ENCODE measurements at regions not wholly inside any gene's neighbourhood (a gene's known extent, or its start where the extent isn't known, plus 50 kb on each side); places are given as distances from the start of the nearest gene placed in this dataset.
A peak's percentile ranks its signal among the peaks of the same experiment; 100 is the strongest.

DNA sequence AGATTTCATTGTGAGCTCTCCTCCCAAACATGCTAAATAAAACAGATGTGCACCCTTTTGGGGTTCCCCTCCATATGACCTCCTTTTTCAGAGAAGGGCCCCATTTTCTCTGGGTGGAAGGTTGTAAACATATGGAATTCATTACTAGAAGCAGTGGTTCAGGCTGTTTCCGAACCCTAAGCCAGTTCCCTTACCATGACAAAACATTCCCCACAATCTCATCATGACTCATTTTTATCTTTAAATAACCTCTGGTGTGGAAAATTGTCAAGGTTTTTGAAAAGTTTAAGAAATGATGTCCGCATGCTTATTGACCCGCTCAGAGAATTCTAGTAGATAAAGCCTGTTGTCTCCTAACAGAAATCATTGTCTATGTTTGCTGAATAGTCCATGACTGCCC, 127.3 kb upstream of the PIK3R1 start:
- TF ChIP-seq GATA2 (IDR thresholded peaks at IDR 0.05; ENCODE audit: low read depth, low read length) (no peak), GATA3 (IDR thresholded peaks at IDR 0.05; ENCODE audit: low read depth, low read length) (no peak)

DNA sequence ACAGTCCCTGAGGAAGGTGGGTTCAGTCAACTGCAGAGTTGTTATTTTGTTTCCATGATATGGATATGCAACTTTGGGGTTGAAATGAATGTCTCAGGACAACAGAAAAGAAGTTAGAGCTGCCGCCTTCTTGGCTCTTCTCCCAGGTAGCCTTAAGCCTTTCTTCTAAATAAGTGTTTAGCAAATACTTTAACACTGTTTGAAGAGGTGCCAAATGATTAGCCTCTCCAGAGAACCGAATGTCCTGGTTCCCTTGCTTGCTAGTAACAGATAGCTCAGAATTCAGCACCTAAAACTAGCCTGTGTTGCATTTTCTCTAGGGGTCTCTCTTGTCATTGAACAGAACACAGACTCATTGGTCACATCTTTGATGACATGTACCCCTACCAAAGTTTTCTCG, 127.7 kb upstream of the PIK3R1 start:
- TF ChIP-seq GATA2 (IDR thresholded peaks at IDR 0.05; ENCODE audit: low read depth, low read length): no peak

DNA sequence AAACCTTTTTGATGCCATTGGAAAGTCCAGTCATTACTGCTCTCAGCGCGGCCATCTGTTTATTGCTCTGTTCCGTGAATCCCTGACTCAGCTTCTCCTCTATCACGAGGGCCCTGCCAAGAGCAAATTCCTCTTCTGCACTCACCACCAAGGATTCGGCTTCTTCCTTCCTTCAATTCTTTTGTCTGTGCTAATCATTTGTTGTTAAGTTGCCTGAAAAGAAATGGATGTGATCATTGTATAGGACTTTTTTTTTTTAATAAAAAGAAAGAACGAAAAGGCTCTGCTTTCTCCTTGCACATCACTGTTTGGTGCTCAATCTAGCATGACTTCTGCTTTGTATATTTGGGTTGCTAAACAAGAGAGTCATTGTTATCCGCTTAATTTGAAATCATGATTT, 128.7 kb upstream of the PIK3R1 start:
- TF ChIP-seq GATA3 (IDR thresholded peaks at IDR 0.05; ENCODE audit: low read depth, low read length) (no peak), GATA2 (IDR thresholded peaks at IDR 0.05; ENCODE audit: low read depth, low read length) (no peak)

DNA sequence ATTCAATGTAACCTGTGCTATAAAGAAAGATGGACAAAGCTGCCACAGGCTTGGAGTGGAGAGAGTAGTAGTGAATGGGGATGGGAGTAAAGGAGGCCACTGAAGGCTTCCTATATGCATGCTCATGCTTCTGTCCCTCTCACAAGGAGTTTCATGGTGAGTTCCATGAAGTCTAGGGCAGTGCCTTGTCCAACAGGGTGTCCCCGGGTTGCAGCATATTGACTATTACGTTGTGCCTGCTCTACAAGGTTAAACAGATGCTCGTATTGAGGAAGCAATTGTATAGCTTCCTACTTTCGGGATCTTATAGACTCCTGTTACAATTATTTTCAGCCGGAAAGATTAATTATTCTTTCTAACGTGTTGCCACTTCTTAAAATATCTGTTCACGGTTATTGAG, 129.1 kb upstream of the PIK3R1 start:
- TF ChIP-seq GATA2 (IDR thresholded peaks at IDR 0.05; ENCODE audit: low read depth, low read length) (no peak), GATA3 (IDR thresholded peaks at IDR 0.05; ENCODE audit: low read depth, low read length) (no peak)

DNA sequence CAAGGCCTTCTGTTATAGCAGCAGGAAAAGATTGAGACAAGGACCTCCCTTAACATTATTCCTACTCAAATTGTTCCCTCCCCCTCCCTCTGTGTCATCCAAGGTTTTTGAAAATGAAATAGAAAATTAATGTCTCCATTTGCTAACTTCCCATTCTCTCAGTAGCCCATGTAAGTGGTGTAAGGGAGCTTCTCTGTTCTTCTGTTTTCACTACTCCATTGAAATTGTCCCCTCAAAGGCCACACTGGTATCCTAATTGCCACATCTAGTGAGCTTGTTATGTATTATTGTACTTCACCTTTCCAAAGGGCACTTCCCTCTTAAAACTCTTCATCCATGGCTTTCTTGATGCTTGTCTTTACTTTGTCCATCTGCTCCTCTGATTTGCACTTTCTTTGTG, 131.2 kb upstream of the PIK3R1 start:
- no peak for TF ChIP-seq GATA2 (IDR thresholded peaks at IDR 0.05; ENCODE audit: low read depth, low read length)
- no peak for TF ChIP-seq GATA3 (IDR thresholded peaks at IDR 0.05; ENCODE audit: low read depth, low read length)

DNA sequence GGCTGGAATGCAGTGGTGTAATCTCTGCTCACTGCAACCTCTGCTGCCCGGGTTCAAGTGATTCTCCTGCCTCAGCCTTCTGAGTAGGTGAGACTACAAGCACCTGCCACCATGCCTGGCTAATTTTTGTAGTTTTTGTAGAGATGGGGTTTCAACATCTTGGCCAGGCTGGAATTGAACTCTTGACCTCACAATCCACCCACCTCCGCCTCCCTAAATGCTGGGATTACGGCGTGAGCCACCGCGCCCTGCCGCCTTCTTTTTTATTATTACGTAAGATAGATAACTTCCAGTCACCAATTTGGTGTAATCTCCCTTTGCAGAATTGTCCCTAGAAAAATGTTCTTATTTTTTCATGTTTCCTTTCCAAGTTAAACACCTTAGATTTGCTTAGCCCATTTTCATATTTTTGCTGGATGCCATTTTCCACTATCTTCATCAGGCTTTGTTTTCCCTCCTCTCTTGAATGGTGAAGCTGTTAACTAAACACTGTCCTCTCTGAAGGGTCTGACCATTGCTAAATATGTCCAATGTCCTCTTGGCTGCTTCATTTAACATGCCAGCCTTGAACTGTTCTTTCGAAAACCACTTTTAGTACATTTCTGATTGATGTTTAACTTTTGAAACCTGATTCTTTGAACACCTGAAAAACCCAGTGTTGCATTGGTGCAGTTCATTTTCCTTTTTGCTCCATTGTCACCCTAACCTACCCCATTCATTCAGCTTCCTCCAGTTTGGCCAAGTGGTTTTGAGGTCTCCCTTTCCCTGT, 135.1 kb upstream of the PIK3R1 start:
- TF ChIP-seq GATA2 (IDR thresholded peaks at IDR 0.05; ENCODE audit: low read depth, low read length): no peak
- no peak for TF ChIP-seq GATA3 (IDR thresholded peaks at IDR 0.05; ENCODE audit: low read depth, low read length)

DNA sequence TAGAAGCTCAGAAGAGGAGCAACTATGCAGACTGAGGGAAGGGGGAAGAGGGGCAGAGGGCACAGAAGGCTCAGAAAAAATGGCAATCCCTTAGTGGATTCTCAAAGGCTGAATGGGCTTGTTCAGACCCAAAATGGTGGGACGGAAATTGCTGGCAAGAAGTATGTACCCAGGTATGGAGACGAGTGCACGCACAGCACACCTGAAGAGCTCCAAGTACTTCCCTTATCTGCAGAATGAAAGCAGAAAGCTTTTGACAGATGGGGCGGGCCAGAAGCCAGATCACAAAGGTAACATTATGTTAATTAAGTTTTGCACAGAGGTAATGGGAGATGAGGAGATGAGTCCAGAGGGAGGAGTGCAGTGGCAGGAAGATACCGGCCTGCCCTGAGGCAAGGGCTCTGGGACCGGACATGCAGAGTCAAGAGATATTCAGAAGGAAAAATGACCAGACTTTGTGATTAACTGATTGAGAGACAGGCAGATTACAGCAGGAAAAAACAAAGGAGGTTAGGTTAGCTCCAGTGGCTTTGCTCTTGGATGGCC, 138.1 kb upstream of the PIK3R1 start:
- TF ChIP-seq GATA2 (IDR thresholded peaks at IDR 0.05; ENCODE audit: low read depth, low read length) (peak; percentile 81), GATA3 (IDR thresholded peaks at IDR 0.05; ENCODE audit: low read depth, low read length) (peak; percentile 38; the same call in 1 of the 2 replicates)

DNA sequence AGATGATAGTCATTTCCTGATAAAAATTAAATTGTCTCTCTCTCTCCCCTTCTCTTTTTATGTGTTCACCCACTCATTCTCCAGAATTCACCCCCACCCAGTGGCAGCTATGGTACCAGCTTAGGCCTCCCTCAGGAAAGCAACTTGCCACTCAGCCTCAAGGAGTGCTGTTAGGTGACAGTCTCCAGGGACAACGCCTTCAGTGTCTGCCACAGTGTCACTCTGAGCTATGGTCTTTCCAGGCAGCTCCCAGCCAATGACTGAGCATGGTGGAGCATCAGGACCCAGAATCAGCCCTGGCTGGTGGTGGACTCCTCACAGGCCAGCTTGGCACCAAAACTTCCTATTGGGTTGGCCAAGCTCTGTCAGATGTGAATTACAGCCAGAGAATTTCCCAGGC, 140.9 kb upstream of the PIK3R1 start:
- TF ChIP-seq GATA2 (IDR thresholded peaks at IDR 0.05; ENCODE audit: low read depth, low read length): no peak
- TF ChIP-seq GATA3 (IDR thresholded peaks at IDR 0.05; ENCODE audit: low read depth, low read length): no peak

DNA sequence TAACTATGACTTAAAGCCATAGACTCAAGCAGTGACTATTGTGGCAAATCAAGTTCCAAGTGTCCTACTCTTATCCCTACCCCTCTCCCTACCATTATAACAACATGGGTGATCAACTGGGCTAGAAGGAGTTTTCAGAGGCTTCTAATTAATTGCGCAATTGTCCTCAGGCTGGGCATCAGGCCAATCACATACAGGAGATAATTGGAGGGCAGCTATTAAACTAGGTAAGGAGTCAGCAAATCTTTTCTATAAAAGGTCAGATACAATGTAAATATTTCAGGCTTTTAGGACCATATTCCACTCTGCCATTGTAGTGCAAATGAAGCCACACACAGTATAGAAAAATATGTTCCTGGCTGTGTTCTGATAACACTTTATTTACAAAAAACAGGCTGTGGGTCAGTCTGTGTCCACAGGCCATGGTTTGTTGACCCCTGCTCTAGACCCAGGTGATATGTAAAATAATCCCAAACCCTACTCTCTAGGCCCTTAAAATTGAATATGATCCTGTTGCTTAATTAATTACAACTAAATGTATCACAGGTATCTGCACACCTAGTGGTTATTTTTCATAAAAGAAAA, 141.4 kb upstream of the PIK3R1 start:
- TF ChIP-seq GATA2 (IDR thresholded peaks at IDR 0.05; ENCODE audit: low read depth, low read length) (no peak), GATA3 (IDR thresholded peaks at IDR 0.05; ENCODE audit: low read depth, low read length) (no peak)

DNA sequence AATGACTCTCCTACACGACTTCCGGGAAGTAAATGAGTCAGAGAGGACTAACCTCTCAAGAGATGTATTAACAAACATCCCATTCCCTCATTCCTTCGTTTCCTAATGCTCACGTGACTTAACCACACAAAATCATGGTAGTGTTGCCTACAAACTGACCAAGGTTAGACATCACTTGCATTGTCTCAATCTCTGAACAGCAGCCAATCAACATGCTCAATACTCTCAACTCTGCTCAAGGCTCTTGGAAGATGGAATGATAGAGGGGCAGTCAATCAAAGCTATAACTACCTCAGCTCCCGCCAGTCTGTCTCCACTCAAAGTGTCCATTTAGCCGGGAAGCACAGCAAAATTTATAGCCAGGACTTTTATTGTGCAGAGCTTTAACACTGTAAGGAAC, 143.8 kb upstream of the PIK3R1 start:
- TF ChIP-seq GATA2 (IDR thresholded peaks at IDR 0.05; ENCODE audit: low read depth, low read length): no peak
- no peak for TF ChIP-seq GATA3 (IDR thresholded peaks at IDR 0.05; ENCODE audit: low read depth, low read length)

DNA sequence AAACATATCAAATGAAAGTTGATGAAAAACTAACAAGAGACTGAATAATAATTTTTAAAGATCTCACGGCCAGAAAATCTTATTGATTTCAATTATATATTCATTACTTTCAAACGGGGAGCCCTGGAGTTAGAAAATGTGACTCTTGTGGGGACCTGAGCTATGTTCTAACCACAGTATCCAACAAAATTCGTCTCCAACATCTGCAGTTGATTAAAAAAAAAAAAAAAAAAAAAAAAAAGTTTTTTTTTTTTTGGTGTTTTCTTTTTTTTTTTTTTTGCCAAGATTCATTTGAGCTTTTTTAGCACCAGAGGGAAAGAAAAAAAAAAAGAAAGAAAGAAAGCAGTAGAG, 144.3 kb upstream of the PIK3R1 start:
- TF ChIP-seq GATA3 (IDR thresholded peaks at IDR 0.05; ENCODE audit: low read depth, low read length) (no peak), GATA2 (IDR thresholded peaks at IDR 0.05; ENCODE audit: low read depth, low read length) (no peak)

DNA sequence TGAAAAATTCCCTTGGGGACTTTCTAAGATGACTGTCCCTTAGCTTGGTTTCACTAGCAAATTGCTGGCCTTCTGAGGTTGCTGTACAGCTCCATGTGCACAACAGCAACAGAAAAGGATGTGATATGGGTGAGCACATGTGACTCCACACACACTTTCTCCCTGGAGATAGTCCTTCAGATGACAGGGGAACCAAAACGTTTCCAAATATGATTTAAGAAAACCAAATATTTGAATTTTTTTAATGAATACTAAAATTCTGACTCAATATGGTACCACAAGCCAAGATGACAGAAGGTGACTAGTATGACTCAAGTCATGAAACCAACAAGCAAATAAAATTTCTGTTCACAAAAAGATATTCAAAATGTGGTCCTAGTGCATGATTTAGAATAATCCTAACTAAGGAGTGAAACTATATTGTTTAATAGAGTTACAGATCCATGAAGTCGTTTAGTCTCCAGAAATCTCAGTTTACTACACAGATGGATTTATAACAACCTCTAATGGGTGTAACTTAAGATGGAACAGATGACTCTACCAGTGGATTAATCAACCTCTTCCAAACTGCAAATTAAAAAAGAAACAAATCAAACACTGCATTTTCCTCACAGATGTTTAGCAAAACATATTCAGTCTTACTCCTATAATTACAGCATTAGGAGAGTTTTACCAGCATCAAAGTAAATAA, 144.8 kb upstream of the PIK3R1 start:
- TF ChIP-seq GATA3 (IDR thresholded peaks at IDR 0.05; ENCODE audit: low read depth, low read length) (no peak), GATA2 (IDR thresholded peaks at IDR 0.05; ENCODE audit: low read depth, low read length) (no peak)

DNA sequence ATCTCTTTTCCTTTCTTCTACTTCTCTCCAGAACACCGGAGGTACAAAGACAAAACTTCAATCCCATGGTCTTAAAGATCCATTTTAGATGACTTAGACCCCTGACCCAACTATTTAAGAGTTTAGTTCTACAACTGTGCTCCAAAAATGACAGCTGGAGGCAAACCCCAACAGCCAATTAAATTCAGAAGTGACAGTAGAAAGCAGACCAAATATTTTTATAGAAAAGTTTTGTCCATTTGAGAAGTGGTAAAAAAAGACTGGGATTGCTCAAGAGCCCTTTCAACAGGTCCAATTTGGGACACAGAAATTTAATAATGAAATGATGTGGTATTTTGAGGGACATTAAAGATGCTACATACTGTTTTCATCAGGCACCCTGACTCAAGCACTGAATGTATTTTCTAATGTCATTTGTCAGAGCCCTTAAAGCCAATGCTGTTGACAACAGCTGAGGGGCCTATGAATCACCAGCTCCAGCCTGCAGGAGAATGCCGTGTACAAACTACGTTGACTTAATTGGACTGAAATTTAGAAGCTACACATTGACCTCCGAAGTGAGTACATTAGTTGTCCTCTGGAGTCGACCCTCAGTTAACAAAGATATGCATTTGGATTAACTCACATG, 147.5 kb upstream of the PIK3R1 start:
- no peak for TF ChIP-seq GATA2 (IDR thresholded peaks at IDR 0.05; ENCODE audit: low read depth, low read length)
- TF ChIP-seq GATA3 (IDR thresholded peaks at IDR 0.05; ENCODE audit: low read depth, low read length): no peak

DNA sequence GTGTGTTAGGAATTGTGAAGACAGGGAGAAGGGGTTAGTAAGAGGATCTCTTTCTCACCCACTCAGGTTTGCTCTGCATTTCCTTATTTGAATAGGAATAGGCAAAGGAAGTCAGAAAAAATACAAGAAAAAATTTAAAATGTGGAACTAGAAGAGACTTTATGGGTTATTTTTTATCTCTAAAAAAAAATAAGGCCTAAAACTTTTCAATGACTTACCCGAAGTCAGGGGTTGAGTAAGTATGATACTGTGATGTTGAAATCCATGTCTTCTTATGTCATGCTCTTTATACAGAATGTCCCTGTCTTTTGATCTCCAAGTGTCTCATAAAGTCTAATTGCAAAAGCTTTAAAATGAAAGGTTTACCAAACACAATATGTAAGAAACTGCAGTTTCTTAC, 148.3 kb upstream of the PIK3R1 start:
- no peak for TF ChIP-seq GATA2 (IDR thresholded peaks at IDR 0.05; ENCODE audit: low read depth, low read length)
- no peak for TF ChIP-seq GATA3 (IDR thresholded peaks at IDR 0.05; ENCODE audit: low read depth, low read length)
